Nephron progenitor cell (in vitro differentiated cells): ENCODE measurements at regions not wholly inside any gene's neighbourhood (a gene's known extent, or its start where the extent isn't known, plus 50 kb on each side); places are given as distances from the start of the nearest gene placed in this dataset.

ENCODE experiments used
- DNase-seq: peaks from one replicate; pipeline ENCODE4 v3.0.0; 2021
- H3K27ac Mint-ChIP-seq: 2 replicates; pipeline ENCODE4 v1.8.0; 2021; ENCODE audit warnings: mild to moderate bottlenecking, moderate library complexity, mixed read lengths
- H3K27me3 Mint-ChIP-seq: 2 replicates; pipeline ENCODE4 v1.8.0; 2021; ENCODE audit warnings: mild to moderate bottlenecking, low read depth, mixed read lengths; ENCODE audit not compliant: poor library complexity
- H3K36me3 Mint-ChIP-seq: 2 replicates; pipeline ENCODE4 v1.8.0; 2021; ENCODE audit warnings: low read depth, mixed read lengths
- H3K4me1 Mint-ChIP-seq: 2 replicates; pipeline ENCODE4 v1.8.0; 2021; ENCODE audit warnings: mixed read lengths
- H3K4me3 Mint-ChIP-seq: 2 replicates; pipeline ENCODE4 v1.8.0; 2021; ENCODE audit warnings: mild to moderate bottlenecking, moderate library complexity, mixed read lengths
- H3K9me3 Mint-ChIP-seq: 2 replicates; pipeline ENCODE4 v1.8.0; 2021; ENCODE audit warnings: mild to moderate bottlenecking, moderate library complexity, mixed read lengths
- TF ChIP-seq, protein P1 (sequence below): fragments of 200-600 bp; sonication (generic); IDR thresholded peaks from 2 replicates; pipeline ENCODE4 v1.5.0; 2021; ENCODE audit warnings: antibody characterized with exemption

DNA sequence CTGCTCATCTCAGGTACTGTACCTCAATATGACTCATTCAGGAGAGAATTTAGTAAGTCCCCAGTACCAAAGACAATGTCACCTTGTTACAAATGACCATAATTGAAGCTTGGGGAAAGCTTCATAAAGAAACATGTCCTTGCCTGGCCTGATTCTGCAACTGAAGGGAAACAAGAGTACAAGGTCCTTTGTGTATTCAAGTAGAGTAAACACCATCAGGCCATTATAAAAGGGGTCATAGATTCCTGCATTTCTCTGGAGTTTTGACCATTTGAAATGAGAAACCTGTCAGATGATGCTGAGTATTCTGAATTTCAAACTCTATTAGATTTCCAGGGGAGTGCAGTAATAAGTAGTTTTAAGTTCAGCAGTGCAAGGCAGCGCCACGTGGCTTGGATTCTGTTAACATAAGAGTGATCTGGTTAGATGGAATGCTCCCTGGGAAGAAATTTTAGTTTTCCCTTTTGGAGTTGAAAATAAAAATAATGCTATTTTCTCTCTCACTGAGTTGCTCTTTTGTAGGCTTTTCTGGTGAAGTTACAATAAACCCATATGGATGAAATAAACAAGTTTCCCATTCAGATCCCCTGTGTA lies 1054.3 kb downstream of the EPHA7 start:
- Mint-ChIP-seq H3K27me3 (no peaks in the 10 kb centered on the region), H3K4me1 (peaks cover 16% of the 10 kb centered on the region), H3K4me3 (no peak overlapping the region), H3K9me3 (peaks cover 5% of the 10 kb centered on the region), H3K27ac (no peak overlapping the region), H3K36me3 (no peaks in the 10 kb centered on the region)
- TF ChIP-seq, protein P1, sequence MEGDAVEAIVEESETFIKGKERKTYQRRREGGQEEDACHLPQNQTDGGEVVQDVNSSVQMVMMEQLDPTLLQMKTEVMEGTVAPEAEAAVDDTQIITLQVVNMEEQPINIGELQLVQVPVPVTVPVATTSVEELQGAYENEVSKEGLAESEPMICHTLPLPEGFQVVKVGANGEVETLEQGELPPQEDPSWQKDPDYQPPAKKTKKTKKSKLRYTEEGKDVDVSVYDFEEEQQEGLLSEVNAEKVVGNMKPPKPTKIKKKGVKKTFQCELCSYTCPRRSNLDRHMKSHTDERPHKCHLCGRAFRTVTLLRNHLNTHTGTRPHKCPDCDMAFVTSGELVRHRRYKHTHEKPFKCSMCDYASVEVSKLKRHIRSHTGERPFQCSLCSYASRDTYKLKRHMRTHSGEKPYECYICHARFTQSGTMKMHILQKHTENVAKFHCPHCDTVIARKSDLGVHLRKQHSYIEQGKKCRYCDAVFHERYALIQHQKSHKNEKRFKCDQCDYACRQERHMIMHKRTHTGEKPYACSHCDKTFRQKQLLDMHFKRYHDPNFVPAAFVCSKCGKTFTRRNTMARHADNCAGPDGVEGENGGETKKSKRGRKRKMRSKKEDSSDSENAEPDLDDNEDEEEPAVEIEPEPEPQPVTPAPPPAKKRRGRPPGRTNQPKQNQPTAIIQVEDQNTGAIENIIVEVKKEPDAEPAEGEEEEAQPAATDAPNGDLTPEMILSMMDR, result no peak
- no peak for DNase-seq

DNA sequence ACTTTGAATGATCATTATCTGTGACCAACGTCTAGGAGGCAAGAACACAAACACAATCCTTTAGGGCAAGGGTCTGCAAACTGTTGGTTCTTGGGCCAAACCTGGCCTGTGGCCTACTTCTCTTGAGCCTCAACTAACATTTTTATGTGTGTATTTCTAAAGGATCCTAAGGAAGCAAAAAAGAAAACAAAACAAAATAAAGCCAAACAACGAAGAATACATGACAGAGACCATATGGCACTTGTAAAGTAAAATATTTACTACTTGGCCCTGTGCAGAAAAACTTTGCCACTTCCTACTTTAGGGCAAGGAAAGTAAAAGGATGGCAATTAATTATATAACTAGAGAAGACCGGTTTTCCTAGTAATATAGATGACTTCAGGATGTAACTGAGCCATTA lies 1056.2 kb downstream of the EPHA7 start:
- Mint-ChIP-seq H3K27ac (peak overlapping the region; percentile 58), H3K9me3 (peaks cover 5% of the 10 kb centered on the region), H3K4me1 (peaks cover 16% of the 10 kb centered on the region), H3K36me3 (no peaks in the 10 kb centered on the region), H3K4me3 (no peak overlapping the region), H3K27me3 (no peaks in the 10 kb centered on the region)
- TF ChIP-seq, protein P1, result no peak
- DNase-seq, result no peak

DNA sequence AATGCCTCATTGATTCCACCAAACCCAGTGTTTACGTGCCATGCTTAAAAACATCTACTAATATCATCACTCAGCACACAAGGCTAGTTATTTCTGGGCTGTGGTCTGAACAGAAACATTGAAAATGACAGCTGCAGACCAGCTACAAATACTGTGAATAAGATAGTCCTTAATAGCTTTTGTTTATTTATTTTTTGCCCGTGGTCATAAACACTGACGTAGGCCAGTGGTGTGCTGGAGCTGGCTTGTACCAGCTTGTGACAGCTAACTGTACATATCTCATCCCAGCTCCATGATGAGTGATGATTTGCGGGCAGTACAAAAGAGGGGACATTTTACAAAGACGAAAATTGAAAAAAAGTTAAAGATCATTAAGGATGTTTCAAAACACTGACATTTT lies 1057.0 kb downstream of the EPHA7 start:
- no peaks in the 10 kb centered on the region for H3K36me3 Mint-ChIP-seq
- H3K27me3 Mint-ChIP-seq, result no peaks in the 10 kb centered on the region
- H3K27ac Mint-ChIP-seq, result peak overlapping the region; percentile 47
- peaks cover 16% of the 10 kb centered on the region for H3K4me1 Mint-ChIP-seq
- DNase-seq, result no peak
- H3K9me3 Mint-ChIP-seq, result peaks cover 5% of the 10 kb centered on the region
- H3K4me3 Mint-ChIP-seq, result no peak overlapping the region
- TF ChIP-seq, protein P1, result no peak

DNA sequence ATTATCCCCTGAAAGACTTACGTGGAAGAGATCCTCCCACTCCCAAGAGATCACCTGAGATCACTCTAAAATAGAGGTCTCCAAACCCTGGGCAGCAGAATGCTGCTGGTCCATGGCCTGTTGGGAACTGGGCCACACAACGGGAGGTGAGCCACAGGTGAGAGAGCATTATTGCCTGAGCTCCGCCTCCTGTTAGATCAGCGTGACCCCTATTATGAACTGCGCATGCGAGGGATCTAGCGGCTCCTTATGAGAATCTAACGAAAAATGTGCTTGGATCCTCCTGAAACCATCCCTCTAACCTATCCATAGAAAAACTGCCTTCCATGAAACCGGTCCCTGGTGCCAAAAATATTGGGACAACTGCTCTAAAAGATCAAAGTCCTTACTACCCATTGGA lies 1057.4 kb downstream of the EPHA7 start:
- TF ChIP-seq, protein P1, result no peak
- Mint-ChIP-seq H3K4me1 (peaks cover 16% of the 10 kb centered on the region), H3K27me3 (no peaks in the 10 kb centered on the region), H3K27ac (peak overlapping the region; percentile 47), H3K4me3 (no peak overlapping the region), H3K36me3 (no peaks in the 10 kb centered on the region), H3K9me3 (peaks cover 5% of the 10 kb centered on the region)
- DNase-seq, result no peak

DNA sequence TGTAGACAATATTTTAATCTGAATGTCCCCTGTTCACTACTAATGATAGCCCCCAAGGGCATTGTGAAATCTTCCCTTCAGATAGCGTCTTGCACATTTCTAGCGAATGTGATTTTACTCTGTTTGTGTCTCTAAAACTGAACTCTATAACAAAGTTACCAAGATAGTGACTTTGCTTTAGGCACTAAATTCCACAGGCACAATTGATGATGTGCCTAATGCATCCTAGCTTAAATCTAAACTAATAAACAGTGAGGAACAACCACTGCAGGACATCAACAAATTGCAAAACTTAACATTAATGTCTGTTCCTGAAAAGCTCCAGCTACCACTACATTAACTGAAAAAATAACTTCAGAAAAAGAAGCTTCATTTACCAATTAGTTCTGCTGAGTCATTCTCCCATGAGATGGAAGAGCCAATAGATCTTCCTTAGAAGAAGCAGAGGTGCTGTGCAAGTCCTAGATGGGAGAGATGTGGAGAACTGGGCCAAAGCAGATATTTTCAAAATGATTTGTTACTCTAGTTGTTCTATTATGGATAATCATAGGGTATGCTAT lies 1065.0 kb downstream of the EPHA7 start:
- TF ChIP-seq, protein P1, result no peak
- no peak for DNase-seq
- H3K4me3 Mint-ChIP-seq, result no peak overlapping the region
- no peaks in the 10 kb centered on the region for H3K27me3 Mint-ChIP-seq
- no peak overlapping the region for H3K27ac Mint-ChIP-seq
- H3K4me1 Mint-ChIP-seq, result peaks cover 4% of the 10 kb centered on the region
- no peaks in the 10 kb centered on the region for H3K9me3 Mint-ChIP-seq
- H3K36me3 Mint-ChIP-seq, result no peaks in the 10 kb centered on the region

DNA sequence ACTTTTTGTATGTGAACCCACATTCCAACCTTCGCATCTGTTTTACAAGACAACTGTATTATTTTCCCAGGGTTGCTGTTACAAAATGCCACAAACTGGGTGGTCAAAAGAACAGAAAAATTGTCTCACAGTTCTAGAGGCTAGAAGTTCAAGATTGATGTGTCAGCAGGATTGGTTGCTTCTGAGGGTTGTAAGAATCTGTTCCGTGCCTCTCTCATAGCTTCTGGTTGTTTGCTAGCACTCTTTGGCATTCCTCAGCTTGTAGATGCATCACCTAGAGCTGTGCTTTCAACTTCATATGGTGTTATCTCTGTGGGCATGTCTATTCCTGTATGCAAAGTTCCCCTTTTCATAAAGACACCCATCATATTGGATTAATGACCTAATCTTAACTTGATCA lies 1067.2 kb downstream of the EPHA7 start:
- TF ChIP-seq, protein P1, result no peak
- no peaks in the 10 kb centered on the region for H3K36me3 Mint-ChIP-seq
- DNase-seq, result no peak
- no peak overlapping the region for H3K27ac Mint-ChIP-seq
- H3K4me1 Mint-ChIP-seq, result peaks cover 4% of the 10 kb centered on the region
- no peaks in the 10 kb centered on the region for H3K27me3 Mint-ChIP-seq
- H3K4me3 Mint-ChIP-seq, result no peak overlapping the region
- H3K9me3 Mint-ChIP-seq, result no peaks in the 10 kb centered on the region
